Body of pancreas (tissue), 4 donors: ENCODE measurements at regions not wholly inside any gene's neighbourhood (a gene's known extent, or its start where the extent isn't known, plus 50 kb on each side); places are given as distances from the start of the nearest gene placed in this dataset.

Experiments
- CTCF ChIP-seq, 7 experiments: fragments of 450-650 bp in 4 of 7; fragments of 200-600 bp in 3 of 7; sonication (generic) in 3 of 7; IDR thresholded peaks; one replicate each; pipeline ENCODE4 v1.5.1; 2016 to 2019; ENCODE audit warnings: antibody characterized with exemption in 7 of 7
- POLR2A ChIP-seq, 3 donors: fragments of 450-650 bp; IDR thresholded peaks; one replicate each; pipeline ENCODE4 v1.6.1; 2016; ENCODE audit warnings: antibody characterized with exemption in 3 of 3, mild to moderate bottlenecking in 2 of 3

GRCh38 chr2:176457481-176457880 lies 188.2 kb downstream of the MTX2 start:
- no peak for TF ChIP-seq CTCF (IDR thresholded peaks at IDR 0.05)
- no peak for TF ChIP-seq POLR2A (IDR thresholded peaks at IDR 0.05)
